Liver (tissue), 8 donors: ENCODE measurements at regions not wholly inside any gene's neighbourhood (a gene's known extent, or its start where the extent isn't known, plus 50 kb on each side); places are given as distances from the start of the nearest gene placed in this dataset.
"Not testable (repeated sequence)": the region's sequence is repeated elsewhere in the genome, so short reads cannot be mapped to it uniquely, and the experiment has no call there.

Experiments used
- DNase-seq: peaks from one replicate; pipeline ENCODE4 v3.0.0-alpha.2; 2017; ENCODE audit warnings: low spot score
- H3K27ac ChIP-seq, 2 donors: one replicate each; pipeline ENCODE4 v1.7.0; 2013; ENCODE audit warnings: inconsistent platforms in 2 of 2, low read length in 2 of 2, control low read depth in 1 of 2, low read depth in 1 of 2, mild to moderate bottlenecking in 1 of 2
- H3K27me3 ChIP-seq, 4 donors: one replicate each; pipeline versions ENCODE4 v1.6.1 to v1.7.0; 2013; ENCODE audit warnings: low read length in 3 of 4, inconsistent platforms in 1 of 4, mild to moderate bottlenecking in 1 of 4, moderate library complexity in 1 of 4; ENCODE audit not compliant: control insufficient read depth in 4 of 4, insufficient read depth in 4 of 4
- H3K36me3 ChIP-seq, 4 donors: one replicate each; pipeline versions ENCODE4 v1.6.1 to v1.7.0; 2013; ENCODE audit warnings: low read length in 3 of 4, mild to moderate bottlenecking in 3 of 4, low read depth in 1 of 4, moderate library complexity in 1 of 4; ENCODE audit not compliant: control insufficient read depth in 4 of 4, insufficient read depth in 3 of 4
- H3K4me1 ChIP-seq, 4 donors: one replicate each; pipeline versions ENCODE4 v1.6.1 to v1.7.0; 2013; ENCODE audit warnings: low read length in 3 of 4, mild to moderate bottlenecking in 3 of 4, moderate library complexity in 1 of 4; ENCODE audit not compliant: control insufficient read depth in 4 of 4, insufficient read depth in 4 of 4
- H3K4me3 ChIP-seq, 3 donors: one replicate each; pipeline versions ENCODE4 v1.6.1 to v1.7.0; 2013; ENCODE audit warnings: low read length in 3 of 3, control low read depth in 1 of 3, low read depth in 1 of 3, mild to moderate bottlenecking in 1 of 3
- H3K9ac ChIP-seq, 2 donors: one replicate each; pipeline ENCODE4 v1.7.0; 2013; ENCODE audit warnings: low read length in 2 of 2, mild to moderate bottlenecking in 2 of 2, moderate library complexity in 2 of 2, control low read depth in 1 of 2, low read depth in 1 of 2
- H3K9me3 ChIP-seq, 4 donors: one replicate each; pipeline versions ENCODE4 v1.6.1 to v1.7.0; 2013; ENCODE audit warnings: low read length in 3 of 4; ENCODE audit not compliant: control insufficient read depth in 4 of 4
- FOXA1 ChIP-seq: IDR thresholded peaks from 2 replicates; pipeline ENCODE4 v1.6.1; 2016; ENCODE audit warnings: antibody characterized with exemption
- HNF4A ChIP-seq, 2 donors: conservative IDR thresholded peaks; 2 replicates each; pipeline ENCODE4 v1.6.1; 2016; ENCODE audit warnings: antibody characterized with exemption in 2 of 2, mild to moderate bottlenecking in 2 of 2
- HNF4G ChIP-seq: IDR thresholded peaks from 2 replicates; pipeline ENCODE4 v1.6.1; 2016; ENCODE audit warnings: antibody characterized with exemption
- JUND ChIP-seq, 2 donors: IDR thresholded peaks; 2 replicates each; pipeline ENCODE4 v1.6.1; 2016; ENCODE audit warnings: antibody characterized with exemption in 2 of 2
- NR2F2 ChIP-seq: IDR thresholded peaks from 2 replicates; pipeline ENCODE4 v1.6.1; 2016; ENCODE audit warnings: antibody characterized with exemption
- RAD21 ChIP-seq, 2 donors: IDR thresholded peaks; 2 replicates each; pipeline ENCODE4 v1.6.1; 2016; ENCODE audit warnings: antibody characterized with exemption in 2 of 2, mild to moderate bottlenecking in 2 of 2
- RXRA ChIP-seq, 2 donors: IDR thresholded peaks; 2 replicates each; pipeline ENCODE4 v1.6.1; 2017 to 2018; ENCODE audit warnings: antibody characterized with exemption in 2 of 2, mild to moderate bottlenecking in 1 of 2
- SP1 ChIP-seq: IDR thresholded peaks from 2 replicates; pipeline ENCODE4 v1.6.1; 2018; ENCODE audit warnings: antibody characterized with exemption, mild to moderate bottlenecking
- TAF1 ChIP-seq: conservative IDR thresholded peaks from 2 replicates; pipeline ENCODE4 v1.6.1; 2016; ENCODE audit warnings: antibody characterized with exemption, mild to moderate bottlenecking
- YY1 ChIP-seq: IDR thresholded peaks from 2 replicates; pipeline ENCODE4 v1.6.1; 2016; ENCODE audit warnings: antibody characterized with exemption, mild to moderate bottlenecking
- WGBS: extraction: QIAGEN DNeasy Blood & Tissue Kit; methylation state at CpG from one replicate; pipeline ENCODE4 v1.1.7; 2013; 5-methylcytosine and 5-hydroxymethylcytosine counted together
- TF ChIP-seq, protein P1 (sequence below): fragments of 150-350 bp; IDR thresholded peaks from 2 replicates; pipeline ENCODE4 v1.5.1; 2017; ENCODE audit warnings: improper control_type of control experiment, low read depth, low read length; ENCODE audit not compliant: missing input control
- donor health status: healthy.
- donor health status: healthy.
- donor health status: healthy.
- donor health status: healthy.
- donor health status: healthy.

DNA sequence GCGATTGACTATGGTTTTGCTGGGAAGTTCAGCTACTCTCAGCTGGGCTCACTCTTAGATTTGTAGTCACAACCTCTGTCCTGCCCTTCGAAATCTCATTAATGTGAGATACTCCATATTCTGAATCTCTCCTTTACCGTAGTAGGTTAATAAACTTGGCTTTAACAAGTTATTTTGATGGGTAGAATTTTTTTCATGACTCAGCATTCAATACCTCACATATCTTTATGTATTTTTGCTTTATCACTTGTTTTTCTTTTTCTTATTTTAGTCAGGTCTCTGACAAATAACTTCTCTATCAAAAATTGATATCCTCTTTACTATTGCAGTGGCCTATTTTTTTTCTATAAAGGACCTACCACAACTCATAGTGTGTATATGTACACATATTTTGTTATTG, 855.2 kb upstream of the ADGRB3 start:
- Histone ChIP-seq H3K9ac (no peak overlapping the region), H3K36me3 (no peaks in the 10 kb centered on the region), H3K4me1 (no peaks in the 10 kb centered on the region), H3K27ac (no peak overlapping the region), H3K9me3 (no peaks in the 10 kb centered on the region), H3K27me3 (peaks cover 0 to 2% (median 0%) of the 10 kb centered on the region in 4 donors), H3K4me3 (no peak overlapping the region)
- 66% methylated on average over 3 of the region's 3 CpGs for WGBS
- no peak for DNase-seq
- no peak for TF ChIP-seq HNF4A (conservative IDR thresholded peaks at IDR 0.05)
- no peak for TF ChIP-seq RXRA (IDR thresholded peaks at IDR 0.05)

DNA sequence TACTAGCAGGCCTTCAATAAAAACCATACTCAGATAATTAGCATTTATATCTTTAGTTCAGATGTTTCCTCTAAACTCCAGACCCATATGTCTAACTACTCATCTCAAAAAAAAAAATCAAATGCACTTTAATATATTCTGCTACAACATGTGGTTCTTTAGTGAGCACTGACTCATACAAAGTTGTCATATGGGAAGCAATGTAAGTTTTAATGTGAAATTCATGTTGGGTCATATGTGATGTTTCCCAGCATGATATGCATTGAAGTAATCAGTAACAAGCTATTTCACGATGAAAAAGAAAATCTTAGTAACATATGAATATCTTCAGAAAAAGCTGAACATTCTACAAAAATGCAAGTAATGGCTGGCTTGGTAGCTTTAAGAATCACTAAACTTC, 859.7 kb upstream of the ADGRB3 start:
- no peak for DNase-seq
- 74% methylated on average over 1 of the region's 1 CpG for WGBS
- no peaks in the 10 kb centered on the region for H3K27me3 ChIP-seq

GRCh38 chr6:67768972-67769371, 866.1 kb upstream of the ADGRB3 start:
- Histone ChIP-seq H3K9ac (no peak overlapping the region), H3K9me3 (no peaks in the 10 kb centered on the region), H3K27ac (no peak overlapping the region), H3K27me3 (no peaks in the 10 kb centered on the region), H3K4me1 (no peaks in the 10 kb centered on the region), H3K4me3 (no peak overlapping the region), H3K36me3 (no peaks in the 10 kb centered on the region)
- no peak for DNase-seq
- no peak for TF ChIP-seq NR2F2
- no peak for TF ChIP-seq FOXA1

More for the DNA sequence above, 859.7 kb upstream of the ADGRB3 start:
- Histone ChIP-seq H3K4me1 (no peaks in the 10 kb centered on the region), H3K9me3 (no peaks in the 10 kb centered on the region), H3K27ac (no peak overlapping the region), H3K4me3 (no peak overlapping the region), H3K36me3 (no peaks in the 10 kb centered on the region), H3K9ac (no peak overlapping the region)
- TF ChIP-seq FOXA1, result no peak
- TF ChIP-seq JUND (IDR thresholded peaks at IDR 0.05), result no peak
- TF ChIP-seq, protein P1, sequence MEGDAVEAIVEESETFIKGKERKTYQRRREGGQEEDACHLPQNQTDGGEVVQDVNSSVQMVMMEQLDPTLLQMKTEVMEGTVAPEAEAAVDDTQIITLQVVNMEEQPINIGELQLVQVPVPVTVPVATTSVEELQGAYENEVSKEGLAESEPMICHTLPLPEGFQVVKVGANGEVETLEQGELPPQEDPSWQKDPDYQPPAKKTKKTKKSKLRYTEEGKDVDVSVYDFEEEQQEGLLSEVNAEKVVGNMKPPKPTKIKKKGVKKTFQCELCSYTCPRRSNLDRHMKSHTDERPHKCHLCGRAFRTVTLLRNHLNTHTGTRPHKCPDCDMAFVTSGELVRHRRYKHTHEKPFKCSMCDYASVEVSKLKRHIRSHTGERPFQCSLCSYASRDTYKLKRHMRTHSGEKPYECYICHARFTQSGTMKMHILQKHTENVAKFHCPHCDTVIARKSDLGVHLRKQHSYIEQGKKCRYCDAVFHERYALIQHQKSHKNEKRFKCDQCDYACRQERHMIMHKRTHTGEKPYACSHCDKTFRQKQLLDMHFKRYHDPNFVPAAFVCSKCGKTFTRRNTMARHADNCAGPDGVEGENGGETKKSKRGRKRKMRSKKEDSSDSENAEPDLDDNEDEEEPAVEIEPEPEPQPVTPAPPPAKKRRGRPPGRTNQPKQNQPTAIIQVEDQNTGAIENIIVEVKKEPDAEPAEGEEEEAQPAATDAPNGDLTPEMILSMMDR, result no peak

DNA sequence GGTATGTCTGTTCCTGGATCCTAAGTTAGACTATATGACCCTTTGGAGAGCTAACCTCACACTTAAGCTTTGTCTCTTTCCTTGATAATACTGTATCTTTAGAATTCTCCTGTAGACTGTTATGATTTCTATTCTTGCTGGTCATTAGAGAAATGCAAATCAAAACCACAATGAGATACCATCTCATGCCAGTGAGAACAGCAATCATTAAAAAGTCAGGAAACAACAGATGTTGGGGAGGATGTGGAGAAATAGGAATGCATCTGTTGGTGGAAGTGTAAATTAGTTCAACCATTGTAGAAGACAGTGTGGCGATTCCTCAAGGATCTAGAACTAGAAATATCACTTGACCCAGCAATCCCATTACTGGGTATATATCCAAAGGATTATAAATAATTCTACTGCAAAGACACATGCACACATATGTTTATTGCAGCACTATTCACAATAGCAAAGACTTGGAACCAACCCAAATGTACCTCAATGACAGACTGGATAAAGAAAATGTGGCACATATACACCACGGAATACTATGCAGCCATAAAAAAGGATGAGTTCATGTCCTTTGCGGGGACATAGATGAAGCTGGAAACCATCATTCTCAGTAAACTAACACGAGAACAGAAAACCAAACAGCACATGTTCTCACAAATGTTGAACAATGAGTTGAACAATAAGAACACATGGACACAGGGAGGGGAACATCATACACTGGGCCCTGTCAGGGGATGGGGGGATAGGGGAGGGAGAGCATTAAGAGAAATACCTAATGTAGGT, 867.8 kb upstream of the ADGRB3 start:
- H3K9ac ChIP-seq, H3K27me3 ChIP-seq, DNase-seq, H3K4me1 ChIP-seq, H3K36me3 ChIP-seq, H3K27ac ChIP-seq, H3K4me3 ChIP-seq, H3K9me3 ChIP-seq: not testable (repeated sequence)
- WGBS, result 77% methylated on average over 4 of the region's 4 CpGs

DNA sequence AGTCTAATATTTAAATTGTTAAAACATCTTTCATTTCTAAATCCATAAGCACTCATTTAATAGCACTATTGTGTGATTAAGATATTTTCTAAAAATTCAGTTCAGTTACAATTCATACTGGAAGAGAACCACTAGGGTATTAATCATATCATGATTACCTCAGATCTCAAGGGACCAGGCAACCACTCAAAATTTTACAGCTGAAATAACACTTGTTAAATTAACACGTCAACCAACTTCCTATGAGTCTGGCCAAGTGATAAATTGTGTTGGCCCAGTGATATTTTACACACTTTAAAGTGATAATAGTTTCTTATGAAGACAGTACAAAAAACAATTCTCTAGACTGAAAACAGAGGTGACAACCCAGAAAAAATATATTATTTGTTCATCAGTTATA, 869.0 kb upstream of the ADGRB3 start:
- TF ChIP-seq SP1 (no peak), HNF4G (no peak), RAD21 (IDR thresholded peaks at IDR 0.05) (no peak), YY1 (no peak), HNF4A (conservative IDR thresholded peaks at IDR 0.05) (no peak), TAF1 (no peak)

More for the DNA sequence above, 869.0 kb upstream of the ADGRB3 start:
- no peak for DNase-seq
- no peaks in the 10 kb centered on the region for H3K4me1 ChIP-seq
- no peak overlapping the region for H3K27ac ChIP-seq
- H3K4me3 ChIP-seq, result no peak overlapping the region
- WGBS, result 30% methylated on average over 1 of the region's 1 CpG
- H3K9me3 ChIP-seq, result no peaks in the 10 kb centered on the region
- H3K36me3 ChIP-seq, result no peaks in the 10 kb centered on the region
- no peak overlapping the region for H3K9ac ChIP-seq
- no peaks in the 10 kb centered on the region for H3K27me3 ChIP-seq
